ENCODE measurements at regions not wholly inside any gene's neighbourhood (a gene's known extent, or its start where the extent isn't known, plus 50 kb on each side); places are given as distances from the start of the nearest gene placed in this dataset.

- no peak overlapping the region for H3K9ac ChIP-seq (ENCODE audit: insufficient read length)
- no peak for DNase-seq (ENCODE audit: low read depth, low spot score)
- no peak overlapping the region for H3K27ac ChIP-seq
Measured at GRCh38 chr12:92457458-92458180, 245.2 kb upstream of the PLEKHG7 start.

DNA sequence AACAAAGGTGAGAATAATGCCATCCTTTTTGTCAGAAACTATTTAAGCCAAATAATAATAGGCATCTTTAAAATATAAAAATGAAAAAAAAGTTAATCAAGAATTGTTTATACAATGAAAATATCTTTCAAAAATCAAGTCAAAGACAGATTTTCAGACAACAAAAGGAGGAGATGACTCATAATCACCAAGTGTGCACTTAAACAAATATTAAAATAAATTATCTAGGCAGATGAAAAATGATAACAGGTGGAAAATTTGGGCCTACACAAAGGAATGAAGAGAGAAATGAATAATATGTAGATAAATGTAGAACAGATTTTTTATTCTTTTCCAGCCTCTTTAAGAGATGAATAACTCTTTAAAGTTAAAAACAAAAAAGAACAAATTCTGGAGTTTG is 250.0 kb upstream of the PLEKHG7 start:
- no peak for TF ChIP-seq EZH2 (IDR thresholded peaks at IDR 0.05)
- no peak for TF ChIP-seq FOXP2 (optimal IDR thresholded peaks at IDR 0.05; ENCODE audit: control extremely low read depth, extremely low read length, insufficient read depth)
- no peak for TF ChIP-seq POLR2AphosphoS5 (IDR thresholded peaks at IDR 0.05; ENCODE audit: borderline replicate concordance, low read depth, low read length)
- Histone ChIP-seq H3K9me3 (ENCODE audit: low read depth, low read length) (no peaks in the 10 kb centered on the region), H3K9ac (ENCODE audit: insufficient read length) (no peak overlapping the region), H3K27ac (no peak overlapping the region), H3K36me3 (ENCODE audit: insufficient read depth, low read length) (no peaks in the 10 kb centered on the region), H3K4me3 (no peak overlapping the region)
- DNase-seq (ENCODE audit: low read depth, low spot score): no peak

More at GRCh38 chr12:92457458-92458180, 245.2 kb upstream of the PLEKHG7 start:
- no peaks in the 10 kb centered on the region for H3K36me3 ChIP-seq (ENCODE audit: insufficient read depth, low read length)
- no peak for TF ChIP-seq EZH2 (IDR thresholded peaks at IDR 0.05)
- no peaks in the 10 kb centered on the region for H3K9me3 ChIP-seq (ENCODE audit: low read depth, low read length)
- no peak overlapping the region for H3K4me3 ChIP-seq

GRCh38 chr12:92446083-92446460 is 256.7 kb upstream of the PLEKHG7 start:
- Histone ChIP-seq H3K9ac (ENCODE audit: insufficient read length) (no peak overlapping the region), H3K36me3 (ENCODE audit: insufficient read depth, low read length) (no peaks in the 10 kb centered on the region), H3K27ac (no peak overlapping the region), H3K9me3 (ENCODE audit: low read depth, low read length) (no peaks in the 10 kb centered on the region), H3K4me3 (no peak overlapping the region)
- no peak for DNase-seq (ENCODE audit: low read depth, low spot score)
- TF ChIP-seq POLR2AphosphoS5 (IDR thresholded peaks at IDR 0.05; ENCODE audit: borderline replicate concordance, low read depth, low read length): no peak
- TF ChIP-seq EZH2 (IDR thresholded peaks at IDR 0.05): no peak
- TF ChIP-seq FOXP2 (optimal IDR thresholded peaks at IDR 0.05; ENCODE audit: control extremely low read depth, extremely low read length, insufficient read depth): no peak

DNA sequence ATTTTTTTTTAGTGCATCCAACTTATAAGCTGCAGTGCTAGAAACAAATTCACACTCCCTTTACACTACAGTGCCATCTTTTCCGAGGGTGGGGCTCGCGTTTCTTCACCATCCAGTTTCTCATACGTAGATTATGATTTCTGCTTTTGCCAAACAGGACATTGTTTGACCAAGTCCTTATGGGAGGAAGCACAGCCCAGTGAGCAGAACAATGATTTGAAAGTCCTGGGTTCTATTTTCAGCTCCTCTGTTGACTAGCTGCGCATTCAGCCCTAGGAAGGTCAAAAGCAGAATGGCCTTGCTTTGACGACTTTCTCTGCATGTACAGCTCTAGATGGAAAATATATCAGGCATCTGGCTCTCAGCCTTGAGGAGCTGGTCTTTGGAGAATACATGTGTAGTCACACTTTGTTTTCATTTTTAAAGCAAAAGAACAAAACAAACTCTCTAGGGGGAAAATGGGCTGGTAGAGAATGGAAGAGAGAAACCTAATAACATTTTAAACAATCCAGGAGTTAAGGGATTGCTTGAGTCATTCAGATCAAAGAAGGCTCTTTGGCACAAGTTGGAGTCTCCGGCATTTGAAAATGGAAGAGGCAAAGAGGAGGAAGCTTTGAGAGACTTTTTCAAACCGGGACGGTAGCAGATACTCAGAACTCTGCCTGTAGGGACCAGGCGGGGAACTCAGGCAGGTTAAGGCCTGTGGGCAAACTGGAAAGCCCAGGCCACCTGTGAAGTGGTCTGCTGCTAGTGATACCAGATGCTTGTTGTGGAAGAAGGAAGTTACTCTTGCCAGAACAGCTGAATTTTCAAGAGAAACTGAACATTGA is 257.3 kb upstream of the PLEKHG7 start:
- H3K36me3 ChIP-seq (ENCODE audit: insufficient read depth, low read length): no peaks in the 10 kb centered on the region
- H3K9me3 ChIP-seq (ENCODE audit: low read depth, low read length): no peaks in the 10 kb centered on the region
- H3K27ac ChIP-seq: no peak overlapping the region
- H3K4me3 ChIP-seq: no peak overlapping the region
- no peak for DNase-seq (ENCODE audit: low read depth, low spot score)
- TF ChIP-seq FOXP2 (optimal IDR thresholded peaks at IDR 0.05; ENCODE audit: control extremely low read depth, extremely low read length, insufficient read depth) (no peak), POLR2AphosphoS5 (IDR thresholded peaks at IDR 0.05; ENCODE audit: borderline replicate concordance, low read depth, low read length) (no peak), EZH2 (IDR thresholded peaks at IDR 0.05) (no peak)
- no peak overlapping the region for H3K9ac ChIP-seq (ENCODE audit: insufficient read length)

DNA sequence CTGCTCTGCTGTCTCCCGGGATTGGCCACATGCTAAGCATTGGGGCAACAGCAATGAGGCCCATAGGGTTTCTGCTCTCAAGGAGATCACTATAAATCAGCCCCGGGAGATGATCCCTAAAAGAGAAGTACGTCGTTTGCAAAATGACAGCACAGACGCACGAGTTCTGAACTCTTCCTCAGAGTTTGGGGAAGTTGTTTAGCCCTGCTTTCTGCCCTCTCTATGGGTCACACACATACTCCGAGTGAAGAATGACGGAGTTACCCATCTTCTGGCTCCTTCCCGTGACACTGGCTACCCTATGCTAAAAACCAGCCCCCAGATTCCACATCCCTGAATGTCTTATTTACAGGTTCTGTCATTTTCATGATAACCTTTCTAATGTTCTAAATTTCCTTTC is 258.0 kb upstream of the PLEKHG7 start:
- Histone ChIP-seq H3K4me3 (no peak overlapping the region), H3K9ac (ENCODE audit: insufficient read length) (no peak overlapping the region), H3K36me3 (ENCODE audit: insufficient read depth, low read length) (no peaks in the 10 kb centered on the region), H3K9me3 (ENCODE audit: low read depth, low read length) (no peaks in the 10 kb centered on the region), H3K27ac (no peak overlapping the region)
- DNase-seq (ENCODE audit: low read depth, low spot score): no peak
- TF ChIP-seq POLR2AphosphoS5 (IDR thresholded peaks at IDR 0.05; ENCODE audit: borderline replicate concordance, low read depth, low read length): no peak
- no peak for TF ChIP-seq FOXP2 (optimal IDR thresholded peaks at IDR 0.05; ENCODE audit: control extremely low read depth, extremely low read length, insufficient read depth)
- TF ChIP-seq EZH2 (IDR thresholded peaks at IDR 0.05): no peak

DNA sequence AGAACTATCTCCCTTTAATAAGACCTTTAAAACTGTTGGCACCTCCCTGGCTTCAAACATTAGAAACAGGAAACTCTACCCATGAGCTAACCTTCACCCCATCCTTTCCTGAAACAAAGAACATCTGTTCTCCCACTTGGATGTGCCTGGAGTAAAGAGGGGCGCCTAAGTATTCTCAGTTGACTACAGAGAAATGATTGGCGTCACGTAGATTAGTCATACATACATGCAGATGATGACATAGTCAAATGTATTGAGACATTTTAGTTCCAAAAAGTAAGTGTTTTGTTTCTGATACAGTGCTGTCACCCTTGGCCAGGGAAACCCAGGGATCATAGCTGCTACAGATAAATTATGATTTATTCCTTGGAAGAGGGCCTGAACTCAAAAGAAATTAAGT is 260.0 kb upstream of the PLEKHG7 start:
- DNase-seq (ENCODE audit: low read depth, low spot score): no peak
- Histone ChIP-seq H3K27ac (no peak overlapping the region), H3K9me3 (ENCODE audit: low read depth, low read length) (no peaks in the 10 kb centered on the region), H3K9ac (ENCODE audit: insufficient read length) (no peak overlapping the region), H3K4me3 (no peak overlapping the region), H3K36me3 (ENCODE audit: insufficient read depth, low read length) (no peaks in the 10 kb centered on the region)
- TF ChIP-seq POLR2AphosphoS5 (IDR thresholded peaks at IDR 0.05; ENCODE audit: borderline replicate concordance, low read depth, low read length): no peak
- no peak for TF ChIP-seq EZH2 (IDR thresholded peaks at IDR 0.05)
- no peak for TF ChIP-seq FOXP2 (optimal IDR thresholded peaks at IDR 0.05; ENCODE audit: control extremely low read depth, extremely low read length, insufficient read depth)

- no peak overlapping the region for H3K9ac ChIP-seq (ENCODE audit: insufficient read length)
- H3K9me3 ChIP-seq (ENCODE audit: low read depth, low read length): no peaks in the 10 kb centered on the region
- DNase-seq (ENCODE audit: low read depth, low spot score): no peak
- no peak overlapping the region for H3K4me3 ChIP-seq
- H3K36me3 ChIP-seq (ENCODE audit: insufficient read depth, low read length): no peaks in the 10 kb centered on the region
- TF ChIP-seq EZH2 (IDR thresholded peaks at IDR 0.05): no peak
- no peak for TF ChIP-seq FOXP2 (optimal IDR thresholded peaks at IDR 0.05; ENCODE audit: control extremely low read depth, extremely low read length, insufficient read depth)
- TF ChIP-seq POLR2AphosphoS5 (IDR thresholded peaks at IDR 0.05; ENCODE audit: borderline replicate concordance, low read depth, low read length): no peak
- H3K27ac ChIP-seq: no peak overlapping the region
Measured at GRCh38 chr12:92440072-92440471, 262.7 kb upstream of the PLEKHG7 start.

- no peak overlapping the region for H3K4me3 ChIP-seq
- H3K9ac ChIP-seq (ENCODE audit: insufficient read length): no peak overlapping the region
- no peak for DNase-seq (ENCODE audit: low read depth, low spot score)
- TF ChIP-seq EZH2 (IDR thresholded peaks at IDR 0.05): no peak
- no peak for TF ChIP-seq FOXP2 (optimal IDR thresholded peaks at IDR 0.05; ENCODE audit: control extremely low read depth, extremely low read length, insufficient read depth)
- TF ChIP-seq POLR2AphosphoS5 (IDR thresholded peaks at IDR 0.05; ENCODE audit: borderline replicate concordance, low read depth, low read length): no peak
- no peak overlapping the region for H3K27ac ChIP-seq
- H3K9me3 ChIP-seq (ENCODE audit: low read depth, low read length): no peaks in the 10 kb centered on the region
- H3K36me3 ChIP-seq (ENCODE audit: insufficient read depth, low read length): no peaks in the 10 kb centered on the region
Measured at GRCh38 chr12:92439420-92439805, 263.4 kb upstream of the PLEKHG7 start.
